ENCODE measurements at regions not wholly inside any gene's neighbourhood (a gene's known extent, or its start where the extent isn't known, plus 50 kb on each side); places are given as distances from the start of the nearest gene placed in this dataset.

- H3K9me3 ChIP-seq = no peaks in the 10 kb centered on the region
- intact Hi-C loops (cut with DNase I; ENCODE audit: low total_unique reads) = no loop called here
- no peak for TF ChIP-seq CTCF (IDR thresholded peaks at IDR 0.05)
- no peak overlapping the region for H3K4me3 ChIP-seq
- no peak for DNase-seq
- H3K4me1 ChIP-seq = no peaks in the 10 kb centered on the region
- H3K27me3 ChIP-seq = no peaks in the 10 kb centered on the region
- H3K36me3 ChIP-seq = no peaks in the 10 kb centered on the region
- H3K27ac ChIP-seq = no peak overlapping the region
These were observed 93.7 kb upstream of the AP1S2 start for GRCh38 chrX:15948318-15948660.

GRCh38 chrX:15947648-15948317 lies 93.2 kb upstream of the AP1S2 start:
- Histone ChIP-seq H3K36me3 (no peaks in the 10 kb centered on the region), H3K9me3 (no peaks in the 10 kb centered on the region), H3K4me1 (no peaks in the 10 kb centered on the region), H3K27me3 (no peaks in the 10 kb centered on the region), H3K4me3 (no peak overlapping the region), H3K27ac (no peak overlapping the region)
- no peak for DNase-seq
- TF ChIP-seq CTCF (IDR thresholded peaks at IDR 0.05) = no peak
- intact Hi-C loops (cut with DNase I; ENCODE audit: low total_unique reads) = no loop called here

GRCh38 chrX:15946783-15947580 lies 92.4 kb upstream of the AP1S2 start:
- H3K27me3 ChIP-seq = no peaks in the 10 kb centered on the region
- no peak overlapping the region for H3K4me3 ChIP-seq
- no peaks in the 10 kb centered on the region for H3K36me3 ChIP-seq
- no peak overlapping the region for H3K27ac ChIP-seq
- H3K4me1 ChIP-seq = no peaks in the 10 kb centered on the region
- intact Hi-C loops (cut with DNase I; ENCODE audit: low total_unique reads) = no loop called here
- DNase-seq = no peak
- H3K9me3 ChIP-seq = no peaks in the 10 kb centered on the region
- TF ChIP-seq CTCF (IDR thresholded peaks at IDR 0.05) = no peak

- H3K36me3 ChIP-seq = no peaks in the 10 kb centered on the region
- no peak for TF ChIP-seq CTCF (IDR thresholded peaks at IDR 0.05)
- no peaks in the 10 kb centered on the region for H3K4me1 ChIP-seq
- H3K4me3 ChIP-seq = no peak overlapping the region
- H3K9me3 ChIP-seq = no peaks in the 10 kb centered on the region
- no peak overlapping the region for H3K27ac ChIP-seq
- H3K27me3 ChIP-seq = no peaks in the 10 kb centered on the region
- no peak for DNase-seq
- intact Hi-C loops (cut with DNase I; ENCODE audit: low total_unique reads) = no loop called here
These were observed 88.8 kb upstream of the AP1S2 start for GRCh38 chrX:15943391-15943790.

GRCh38 chrX:15942307-15942706 lies 87.7 kb upstream of the AP1S2 start:
- H3K27ac ChIP-seq = no peak overlapping the region
- no peaks in the 10 kb centered on the region for H3K4me1 ChIP-seq
- H3K4me3 ChIP-seq = no peak overlapping the region
- no peak for TF ChIP-seq CTCF (IDR thresholded peaks at IDR 0.05)
- no peaks in the 10 kb centered on the region for H3K36me3 ChIP-seq
- H3K9me3 ChIP-seq = no peaks in the 10 kb centered on the region
- no peaks in the 10 kb centered on the region for H3K27me3 ChIP-seq
- intact Hi-C loops (cut with DNase I; ENCODE audit: low total_unique reads) = no loop called here
- no peak for DNase-seq

All from tibial artery (tissue), 4 donors.